GM04503 (cell line): ENCODE measurements at regions not wholly inside any gene's neighbourhood (a gene's known extent, or its start where the extent isn't known, plus 50 kb on each side); places are given as distances from the start of the nearest gene placed in this dataset.
A peak's percentile ranks its signal among the peaks of the same experiment; 100 is the strongest.

Source experiments
- DNase-seq: peaks from one replicate; pipeline ENCODE4 v3.0.0-alpha.2; 2012; ENCODE audit warnings: low read depth

GRCh38 chr17:65444049-65444448 lies 117.4 kb downstream of the AXIN2 start:
- DNase-seq, result no peak

GRCh38 chr17:65442691-65443090 lies 118.8 kb downstream of the AXIN2 start:
- DNase-seq, result no peak

GRCh38 chr17:65442250-65442649 lies 119.2 kb downstream of the AXIN2 start:
- DNase-seq, result no peak

- no peak for DNase-seq
Observed at GRCh38 chr17:65441053-65441605, 120.3 kb downstream of the AXIN2 start.

GRCh38 chr17:65438708-65439294 lies 122.6 kb downstream of the AXIN2 start:
- no peak for DNase-seq

GRCh38 chr17:65438173-65438572 lies 123.3 kb downstream of the AXIN2 start:
- no peak for DNase-seq

- no peak for DNase-seq
Observed at GRCh38 chr17:65436871-65437270, 124.6 kb downstream of the AXIN2 start.

- no peak for DNase-seq
Observed at GRCh38 chr17:65434878-65435277, 126.6 kb downstream of the AXIN2 start.

GRCh38 chr17:65434251-65434650 lies 127.2 kb downstream of the AXIN2 start:
- no peak for DNase-seq

GRCh38 chr17:65433592-65433991 lies 127.9 kb downstream of the AXIN2 start:
- no peak for DNase-seq

GRCh38 chr17:65433157-65433556 lies 128.3 kb downstream of the AXIN2 start:
- no peak for DNase-seq

- DNase-seq, result no peak
Observed at GRCh38 chr17:65431116-65431515, 130.3 kb downstream of the AXIN2 start.

- no peak for DNase-seq
Observed at GRCh38 chr17:65430209-65430833, 131.1 kb downstream of the AXIN2 start.

- DNase-seq, result no peak
Observed at GRCh38 chr17:65423346-65424140, 137.9 kb downstream of the AXIN2 start.

- no peak for DNase-seq
Observed at GRCh38 chr17:65418622-65419021, 142.8 kb downstream of the AXIN2 start.

- DNase-seq, result peak; percentile 38
Observed at GRCh38 chr17:65417406-65418221, 143.8 kb downstream of the AXIN2 start.

GRCh38 chr17:65415991-65416390 lies 145.5 kb downstream of the AXIN2 start:
- DNase-seq, result no peak

GRCh38 chr17:65413390-65413789 lies 148.1 kb downstream of the AXIN2 start:
- DNase-seq, result no peak

- peak; percentile 23 for DNase-seq
Observed at GRCh38 chr17:65409381-65409780, 152.1 kb downstream of the AXIN2 start.

GRCh38 chr17:65408050-65408449 lies 153.4 kb downstream of the AXIN2 start:
- no peak for DNase-seq

GRCh38 chr17:65407017-65407416 lies 154.4 kb downstream of the AXIN2 start:
- DNase-seq, result no peak

GRCh38 chr17:65406552-65406951 lies 154.9 kb downstream of the AXIN2 start:
- DNase-seq, result no peak
